ENCODE measurements at regions not wholly inside any gene's neighbourhood (a gene's known extent, or its start where the extent isn't known, plus 50 kb on each side); places are given as distances from the start of the nearest gene placed in this dataset.

GRCh38 chr21:15932726-15933125, 202.9 kb downstream of the USP25 start:
- Histone ChIP-seq H3K27me3 (ENCODE audit: low read depth, low read length) (no peaks in the 10 kb centered on the region), H3K36me3 (ENCODE audit: control insufficient read depth in 1 of 2, insufficient read depth in 2 of 2, low read length in 2 of 2) (no peaks in the 10 kb centered on the region), H3K9me3 (ENCODE audit: control insufficient read depth in 1 of 2, low read length in 2 of 2) (no peaks in the 10 kb centered on the region), H3K27ac (ENCODE audit: low read length) (no peak overlapping the region), H3K4me1 (ENCODE audit: control insufficient read depth in 1 of 2, insufficient read depth in 2 of 2, low read length in 2 of 2) (no peaks in the 10 kb centered on the region), H3K4me3 (ENCODE audit: low read depth in 1 of 2, low read length in 2 of 2) (no peak overlapping the region)

GRCh38 chr21:15935530-15935929, 205.7 kb downstream of the USP25 start:
- H3K4me1 ChIP-seq (ENCODE audit: control insufficient read depth in 1 of 2, insufficient read depth in 2 of 2, low read length in 2 of 2) = no peaks in the 10 kb centered on the region
- no peaks in the 10 kb centered on the region for H3K36me3 ChIP-seq (ENCODE audit: control insufficient read depth in 1 of 2, insufficient read depth in 2 of 2, low read length in 2 of 2)
- H3K4me3 ChIP-seq (ENCODE audit: low read depth in 1 of 2, low read length in 2 of 2) = no peak overlapping the region
- no peaks in the 10 kb centered on the region for H3K27me3 ChIP-seq (ENCODE audit: low read depth, low read length)
- no peaks in the 10 kb centered on the region for H3K9me3 ChIP-seq (ENCODE audit: control insufficient read depth in 1 of 2, low read length in 2 of 2)
- no peak overlapping the region for H3K27ac ChIP-seq (ENCODE audit: low read length)

- no peak overlapping the region for H3K27ac ChIP-seq (ENCODE audit: low read length)
- H3K4me1 ChIP-seq (ENCODE audit: control insufficient read depth in 1 of 2, insufficient read depth in 2 of 2, low read length in 2 of 2) = no peaks in the 10 kb centered on the region
- no peak overlapping the region for H3K4me3 ChIP-seq (ENCODE audit: low read depth in 1 of 2, low read length in 2 of 2)
- no peaks in the 10 kb centered on the region for H3K36me3 ChIP-seq (ENCODE audit: control insufficient read depth in 1 of 2, insufficient read depth in 2 of 2, low read length in 2 of 2)
- no peaks in the 10 kb centered on the region for H3K27me3 ChIP-seq (ENCODE audit: low read depth, low read length)
- H3K9me3 ChIP-seq (ENCODE audit: control insufficient read depth in 1 of 2, low read length in 2 of 2) = no peaks in the 10 kb centered on the region
These were observed 213.4 kb downstream of the USP25 start for GRCh38 chr21:15943009-15943666.

GRCh38 chr21:15947677-15948076, 217.9 kb downstream of the USP25 start:
- Histone ChIP-seq H3K9me3 (ENCODE audit: control insufficient read depth in 1 of 2, low read length in 2 of 2) (peaks cover 0 to under 1% of the 10 kb centered on the region in 2 donors), H3K27ac (ENCODE audit: low read length) (no peak overlapping the region), H3K36me3 (ENCODE audit: control insufficient read depth in 1 of 2, insufficient read depth in 2 of 2, low read length in 2 of 2) (no peaks in the 10 kb centered on the region), H3K27me3 (ENCODE audit: low read depth, low read length) (no peaks in the 10 kb centered on the region), H3K4me3 (ENCODE audit: low read depth in 1 of 2, low read length in 2 of 2) (peak overlapping the region in 1 of 2 donors; percentile 36), H3K4me1 (ENCODE audit: control insufficient read depth in 1 of 2, insufficient read depth in 2 of 2, low read length in 2 of 2) (no peaks in the 10 kb centered on the region)

GRCh38 chr21:15953551-15954116, 223.9 kb downstream of the USP25 start:
- H3K9me3 ChIP-seq (ENCODE audit: control insufficient read depth in 1 of 2, low read length in 2 of 2) = peaks cover 4 to 22% of the 10 kb centered on the region in 2 donors
- H3K27me3 ChIP-seq (ENCODE audit: low read depth, low read length) = no peaks in the 10 kb centered on the region
- no peak overlapping the region for H3K27ac ChIP-seq (ENCODE audit: low read length)
- no peaks in the 10 kb centered on the region for H3K36me3 ChIP-seq (ENCODE audit: control insufficient read depth in 1 of 2, insufficient read depth in 2 of 2, low read length in 2 of 2)
- H3K4me3 ChIP-seq (ENCODE audit: low read depth in 1 of 2, low read length in 2 of 2) = no peak overlapping the region
- H3K4me1 ChIP-seq (ENCODE audit: control insufficient read depth in 1 of 2, insufficient read depth in 2 of 2, low read length in 2 of 2) = no peaks in the 10 kb centered on the region

- H3K27ac ChIP-seq (ENCODE audit: low read length) = no peak overlapping the region
- no peaks in the 10 kb centered on the region for H3K9me3 ChIP-seq (ENCODE audit: control insufficient read depth in 1 of 2, low read length in 2 of 2)
- H3K36me3 ChIP-seq (ENCODE audit: control insufficient read depth in 1 of 2, insufficient read depth in 2 of 2, low read length in 2 of 2) = no peaks in the 10 kb centered on the region
- H3K4me1 ChIP-seq (ENCODE audit: control insufficient read depth in 1 of 2, insufficient read depth in 2 of 2, low read length in 2 of 2) = no peaks in the 10 kb centered on the region
- H3K27me3 ChIP-seq (ENCODE audit: low read depth, low read length) = no peaks in the 10 kb centered on the region
- no peak overlapping the region for H3K4me3 ChIP-seq (ENCODE audit: low read depth in 1 of 2, low read length in 2 of 2)
These were observed 234.6 kb downstream of the USP25 start for GRCh38 chr21:15964236-15964855.

- Histone ChIP-seq H3K4me1 (ENCODE audit: control insufficient read depth in 1 of 2, insufficient read depth in 2 of 2, low read length in 2 of 2) (no peaks in the 10 kb centered on the region), H3K36me3 (ENCODE audit: control insufficient read depth in 1 of 2, insufficient read depth in 2 of 2, low read length in 2 of 2) (no peaks in the 10 kb centered on the region), H3K27me3 (ENCODE audit: low read depth, low read length) (no peaks in the 10 kb centered on the region), H3K27ac (ENCODE audit: low read length) (no peak overlapping the region), H3K9me3 (ENCODE audit: control insufficient read depth in 1 of 2, low read length in 2 of 2) (no peaks in the 10 kb centered on the region), H3K4me3 (ENCODE audit: low read depth in 1 of 2, low read length in 2 of 2) (no peak overlapping the region)
These were observed 236.4 kb downstream of the USP25 start for GRCh38 chr21:15966231-15966630.

- no peak overlapping the region for H3K27ac ChIP-seq (ENCODE audit: low read length)
- no peaks in the 10 kb centered on the region for H3K4me1 ChIP-seq (ENCODE audit: control insufficient read depth in 1 of 2, insufficient read depth in 2 of 2, low read length in 2 of 2)
- no peaks in the 10 kb centered on the region for H3K36me3 ChIP-seq (ENCODE audit: control insufficient read depth in 1 of 2, insufficient read depth in 2 of 2, low read length in 2 of 2)
- no peaks in the 10 kb centered on the region for H3K9me3 ChIP-seq (ENCODE audit: control insufficient read depth in 1 of 2, low read length in 2 of 2)
- H3K27me3 ChIP-seq (ENCODE audit: low read depth, low read length) = no peaks in the 10 kb centered on the region
- H3K4me3 ChIP-seq (ENCODE audit: low read depth in 1 of 2, low read length in 2 of 2) = no peak overlapping the region
These were observed 236.9 kb downstream of the USP25 start for GRCh38 chr21:15966651-15967050.

GRCh38 chr21:15967661-15968060, 237.9 kb downstream of the USP25 start:
- Histone ChIP-seq H3K9me3 (ENCODE audit: control insufficient read depth in 1 of 2, low read length in 2 of 2) (no peaks in the 10 kb centered on the region), H3K4me1 (ENCODE audit: control insufficient read depth in 1 of 2, insufficient read depth in 2 of 2, low read length in 2 of 2) (no peaks in the 10 kb centered on the region), H3K36me3 (ENCODE audit: control insufficient read depth in 1 of 2, insufficient read depth in 2 of 2, low read length in 2 of 2) (no peaks in the 10 kb centered on the region), H3K27ac (ENCODE audit: low read length) (no peak overlapping the region), H3K4me3 (ENCODE audit: low read depth in 1 of 2, low read length in 2 of 2) (no peak overlapping the region), H3K27me3 (ENCODE audit: low read depth, low read length) (no peaks in the 10 kb centered on the region)

GRCh38 chr21:15968776-15969310, 239.1 kb downstream of the USP25 start:
- Histone ChIP-seq H3K9me3 (ENCODE audit: control insufficient read depth in 1 of 2, low read length in 2 of 2) (no peaks in the 10 kb centered on the region), H3K27ac (ENCODE audit: low read length) (no peak overlapping the region), H3K4me3 (ENCODE audit: low read depth in 1 of 2, low read length in 2 of 2) (no peak overlapping the region), H3K36me3 (ENCODE audit: control insufficient read depth in 1 of 2, insufficient read depth in 2 of 2, low read length in 2 of 2) (no peaks in the 10 kb centered on the region), H3K4me1 (ENCODE audit: control insufficient read depth in 1 of 2, insufficient read depth in 2 of 2, low read length in 2 of 2) (no peaks in the 10 kb centered on the region), H3K27me3 (ENCODE audit: low read depth, low read length) (no peaks in the 10 kb centered on the region)

GRCh38 chr21:15976807-15977206, 247.0 kb downstream of the USP25 start:
- Histone ChIP-seq H3K4me1 (ENCODE audit: control insufficient read depth in 1 of 2, insufficient read depth in 2 of 2, low read length in 2 of 2) (peaks cover 0 to 4% of the 10 kb centered on the region in 2 donors), H3K9me3 (ENCODE audit: control insufficient read depth in 1 of 2, low read length in 2 of 2) (no peaks in the 10 kb centered on the region), H3K36me3 (ENCODE audit: control insufficient read depth in 1 of 2, insufficient read depth in 2 of 2, low read length in 2 of 2) (no peaks in the 10 kb centered on the region), H3K27me3 (ENCODE audit: low read depth, low read length) (no peaks in the 10 kb centered on the region), H3K27ac (ENCODE audit: low read length) (no peak overlapping the region), H3K4me3 (ENCODE audit: low read depth in 1 of 2, low read length in 2 of 2) (no peak overlapping the region)

All from muscle layer of duodenum (tissue), 2 donors.